HG03103 (cell line): ENCODE measurements at regions not wholly inside any gene's neighbourhood (a gene's known extent, or its start where the extent isn't known, plus 50 kb on each side); places are given as distances from the start of the nearest gene placed in this dataset.
"Not testable (repeated sequence)": the region's sequence is repeated elsewhere in the genome, so short reads cannot be mapped to it uniquely, and the experiment has no call there.

ENCODE experiments used
- ATAC-seq: cut with Tn5 transposase; IDR thresholded peaks from one replicate; pipeline ENCODE4 v1.9.1; 2021; ENCODE audit warnings: low read depth; ENCODE audit not compliant: unreplicated experiment

GRCh38 chr21:27545754-27546349 is 579.0 kb upstream of the ADAMTS5 start:
- ATAC-seq = no peak

- ATAC-seq = not testable (repeated sequence)
These were observed 575.2 kb upstream of the ADAMTS5 start for GRCh38 chr21:27542126-27542525.

- ATAC-seq = no peak
These were observed 569.4 kb upstream of the ADAMTS5 start for GRCh38 chr21:27536319-27536718.

- no peak for ATAC-seq
These were observed 568.3 kb upstream of the ADAMTS5 start for GRCh38 chr21:27535188-27535587.

GRCh38 chr21:27534206-27534605 is 567.3 kb upstream of the ADAMTS5 start:
- no peak for ATAC-seq

GRCh38 chr21:27532076-27532475 is 565.2 kb upstream of the ADAMTS5 start:
- ATAC-seq = no peak

- ATAC-seq = no peak
These were observed 561.8 kb upstream of the ADAMTS5 start for GRCh38 chr21:27528697-27529096.

- no peak for ATAC-seq
These were observed 559.6 kb upstream of the ADAMTS5 start for GRCh38 chr21:27526451-27526850.

GRCh38 chr21:27525780-27526179 is 558.9 kb upstream of the ADAMTS5 start:
- ATAC-seq = no peak

GRCh38 chr21:27519361-27519760 is 552.5 kb upstream of the ADAMTS5 start:
- no peak for ATAC-seq

GRCh38 chr21:27517177-27517576 is 550.3 kb upstream of the ADAMTS5 start:
- ATAC-seq = not testable (repeated sequence)

GRCh38 chr21:27515676-27516075 is 548.8 kb upstream of the ADAMTS5 start:
- no peak for ATAC-seq

GRCh38 chr21:27513825-27514224 is 546.9 kb upstream of the ADAMTS5 start:
- no peak for ATAC-seq

GRCh38 chr21:27513016-27513415 is 546.1 kb upstream of the ADAMTS5 start:
- no peak for ATAC-seq

- no peak for ATAC-seq
These were observed 544.3 kb upstream of the ADAMTS5 start for GRCh38 chr21:27511233-27511632.

GRCh38 chr21:27507695-27508094 is 540.8 kb upstream of the ADAMTS5 start:
- ATAC-seq = no peak

GRCh38 chr21:27505516-27505915 is 538.6 kb upstream of the ADAMTS5 start:
- ATAC-seq = no peak

GRCh38 chr21:27502801-27503200 is 535.9 kb upstream of the ADAMTS5 start:
- no peak for ATAC-seq

- ATAC-seq = no peak
These were observed 531.1 kb upstream of the ADAMTS5 start for GRCh38 chr21:27498025-27498424.

GRCh38 chr21:27495836-27496235 is 528.9 kb upstream of the ADAMTS5 start:
- ATAC-seq = no peak

GRCh38 chr21:27493542-27493941 is 526.7 kb upstream of the ADAMTS5 start:
- no peak for ATAC-seq

GRCh38 chr21:27487676-27488075 is 520.8 kb upstream of the ADAMTS5 start:
- no peak for ATAC-seq

GRCh38 chr21:27480841-27481261 is 514.0 kb upstream of the ADAMTS5 start:
- ATAC-seq = no peak
